Muscle of arm (tissue), 1 donor: ENCODE measurements at regions not wholly inside any gene's neighbourhood (a gene's known extent, or its start where the extent isn't known, plus 50 kb on each side); places are given as distances from the start of the nearest gene placed in this dataset.
"Not testable (repeated sequence)": the region's sequence is repeated elsewhere in the genome, so short reads cannot be mapped to it uniquely, and the experiment has no call there.

ENCODE experiments used
- DNase-seq: peaks from one replicate; pipeline ENCODE4 v3.0.0-alpha.2; 2013

- no peak for DNase-seq
Measured at GRCh38 chr2:186991766-186992417, 142.9 kb upstream of the ZSWIM2 start.

- DNase-seq: no peak
Measured at GRCh38 chr2:186984966-186985365, 136.0 kb upstream of the ZSWIM2 start.

- no peak for DNase-seq
Measured at GRCh38 chr2:186984481-186984880, 135.5 kb upstream of the ZSWIM2 start.

- no peak for DNase-seq
Measured at GRCh38 chr2:186980787-186981550, 132.0 kb upstream of the ZSWIM2 start.

GRCh38 chr2:186980117-186980442 lies 131.1 kb upstream of the ZSWIM2 start:
- no peak for DNase-seq

GRCh38 chr2:186979439-186980116 lies 130.6 kb upstream of the ZSWIM2 start:
- no peak for DNase-seq

GRCh38 chr2:186977433-186978045 lies 128.6 kb upstream of the ZSWIM2 start:
- DNase-seq: no peak

GRCh38 chr2:186976329-186976728 lies 127.4 kb upstream of the ZSWIM2 start:
- no peak for DNase-seq

- no peak for DNase-seq
Measured at GRCh38 chr2:186972281-186972970, 123.5 kb upstream of the ZSWIM2 start.

GRCh38 chr2:186968277-186968676 lies 119.3 kb upstream of the ZSWIM2 start:
- no peak for DNase-seq

- no peak for DNase-seq
Measured at GRCh38 chr2:186966015-186966414, 117.0 kb upstream of the ZSWIM2 start.

- DNase-seq: no peak
Measured at GRCh38 chr2:186962085-186962747, 113.2 kb upstream of the ZSWIM2 start.

- DNase-seq: not testable (repeated sequence)
Measured at GRCh38 chr2:186960241-186960640, 111.3 kb upstream of the ZSWIM2 start.

GRCh38 chr2:186959486-186959885 lies 110.5 kb upstream of the ZSWIM2 start:
- no peak for DNase-seq

GRCh38 chr2:186950694-186951093 lies 101.7 kb upstream of the ZSWIM2 start:
- no peak for DNase-seq

- peak; percentile 8 for DNase-seq
Measured at GRCh38 chr2:186949726-186950256, 100.8 kb upstream of the ZSWIM2 start.

GRCh38 chr2:186947516-186947915 lies 98.5 kb upstream of the ZSWIM2 start:
- DNase-seq: no peak

GRCh38 chr2:186946896-186947467 lies 98.0 kb upstream of the ZSWIM2 start:
- DNase-seq: no peak

- no peak for DNase-seq
Measured at GRCh38 chr2:186941853-186942252, 92.9 kb upstream of the ZSWIM2 start.

- DNase-seq: no peak
Measured at GRCh38 chr2:186940463-186940862, 91.5 kb upstream of the ZSWIM2 start.

- DNase-seq: no peak
Measured at GRCh38 chr2:186934420-186934819, 85.5 kb upstream of the ZSWIM2 start.
